GM20431 (cell line): ENCODE measurements at regions not wholly inside any gene's neighbourhood (a gene's known extent, or its start where the extent isn't known, plus 50 kb on each side); places are given as distances from the start of the nearest gene placed in this dataset.

Experiments
- in situ Hi-C: fragments of 300-500 bp; cut with MseI, MboI; formaldehyde crosslinking; loops from one replicate; pipeline ENCODE4 v1.15.0; 2020; ENCODE audit warnings: low sequenced_read_pairs; ENCODE audit not compliant: unreplicated experiment

GRCh38 chr13:74084375-74084935 lies 49.7 kb downstream of the KLF12 start:
- in situ Hi-C loops = no loop called here

DNA sequence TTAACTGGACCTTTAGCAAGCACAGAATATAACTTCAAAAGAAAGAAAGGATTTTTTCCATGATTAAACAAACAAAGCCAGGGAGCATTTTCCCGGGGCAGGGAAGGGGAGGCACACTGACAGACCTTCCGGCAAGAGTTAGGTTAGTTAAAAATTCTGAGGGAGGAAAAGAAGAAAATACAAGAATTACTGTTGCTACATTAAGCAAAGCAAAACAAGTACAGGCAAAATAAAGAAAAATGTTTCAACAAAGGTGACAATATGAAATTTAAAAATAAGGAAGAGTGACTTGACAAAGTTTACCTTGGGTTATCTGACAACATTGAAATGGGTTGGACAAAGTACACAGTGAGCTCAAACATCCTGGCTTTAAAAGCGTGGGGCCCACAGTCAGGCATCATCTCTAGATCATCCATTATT lies 51.5 kb downstream of the KLF12 start:
- in situ Hi-C loops = no loop called here

- in situ Hi-C loops = no loop called here
These were observed 53.4 kb downstream of the KLF12 start for GRCh38 chr13:74080762-74081161.

- in situ Hi-C loops = no loop called here
These were observed 56.4 kb downstream of the KLF12 start for GRCh38 chr13:74077792-74078191.

- in situ Hi-C loops = no loop called here
These were observed 56.8 kb downstream of the KLF12 start for GRCh38 chr13:74077375-74077774.

- in situ Hi-C loops = no loop called here
These were observed 59.5 kb downstream of the KLF12 start for GRCh38 chr13:74074723-74075122.

DNA sequence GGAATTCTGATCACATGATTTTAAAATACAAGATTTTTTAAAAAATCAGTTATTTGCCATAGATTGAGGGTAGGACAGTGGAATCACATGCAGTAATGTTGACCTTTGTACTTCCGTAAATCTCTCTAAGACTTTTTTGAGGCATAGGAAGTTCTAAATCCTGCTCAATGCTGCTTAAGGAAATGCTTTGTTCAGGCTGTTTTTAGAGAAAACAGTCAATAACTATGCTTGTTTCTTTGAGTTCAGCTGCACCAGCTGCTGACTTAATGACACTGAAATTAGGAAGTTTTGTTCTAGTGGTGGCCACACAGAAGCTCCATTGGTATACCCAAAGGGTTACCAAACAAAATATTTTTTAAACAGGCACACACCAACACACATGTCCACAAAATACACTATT lies 60.9 kb downstream of the KLF12 start:
- in situ Hi-C loops = no loop called here

- in situ Hi-C loops = no loop called here
These were observed 63.7 kb downstream of the KLF12 start for GRCh38 chr13:74070513-74070912.

DNA sequence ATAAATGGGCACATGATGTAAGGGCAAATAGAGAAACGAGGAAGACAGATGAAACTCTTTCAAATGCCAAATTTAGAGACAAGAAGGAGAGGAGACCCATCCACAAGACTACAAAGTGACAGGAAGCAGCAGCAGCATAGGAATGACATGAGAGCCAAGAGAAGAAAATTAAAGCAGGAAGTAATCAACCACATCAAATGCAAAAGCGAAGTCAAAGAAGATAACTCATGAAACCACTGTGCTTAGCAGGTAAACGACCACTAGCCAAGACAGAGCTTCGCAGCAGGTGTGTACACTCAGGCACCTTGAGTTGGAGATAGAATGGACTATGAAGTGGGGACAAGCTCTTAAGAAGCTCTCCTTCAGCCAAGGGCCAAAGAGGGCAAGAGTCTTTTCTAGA lies 64.1 kb downstream of the KLF12 start:
- in situ Hi-C loops = no loop called here

GRCh38 chr13:74068471-74068870 lies 65.7 kb downstream of the KLF12 start:
- in situ Hi-C loops = no loop called here

DNA sequence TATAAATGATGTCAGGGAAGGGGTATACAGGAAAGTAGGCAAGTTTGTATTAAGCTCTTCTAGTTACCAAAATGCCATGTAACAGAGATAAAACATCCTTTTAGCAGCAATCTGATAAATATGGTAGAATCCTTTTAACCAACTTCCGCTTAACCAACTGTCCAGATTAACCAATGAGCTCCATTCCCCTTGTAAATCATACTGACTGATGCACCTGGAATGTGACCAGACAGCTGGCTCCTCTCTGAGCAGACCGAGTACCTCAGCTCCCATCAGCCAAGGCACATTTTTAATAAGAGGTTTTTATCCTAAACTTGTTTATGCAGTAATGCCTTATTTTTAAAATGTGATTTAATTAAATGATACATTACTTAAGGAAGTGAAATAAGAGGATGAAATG lies 66.4 kb downstream of the KLF12 start:
- in situ Hi-C loops = no loop called here

GRCh38 chr13:74066937-74067336 lies 67.3 kb downstream of the KLF12 start:
- in situ Hi-C loops = no loop called here

- in situ Hi-C loops = no loop called here
These were observed 69.3 kb downstream of the KLF12 start for GRCh38 chr13:74064805-74065312.

GRCh38 chr13:74063533-74064100 lies 70.6 kb downstream of the KLF12 start:
- in situ Hi-C loops = no loop called here

- in situ Hi-C loops = no loop called here
These were observed 71.3 kb downstream of the KLF12 start for GRCh38 chr13:74062933-74063332.

DNA sequence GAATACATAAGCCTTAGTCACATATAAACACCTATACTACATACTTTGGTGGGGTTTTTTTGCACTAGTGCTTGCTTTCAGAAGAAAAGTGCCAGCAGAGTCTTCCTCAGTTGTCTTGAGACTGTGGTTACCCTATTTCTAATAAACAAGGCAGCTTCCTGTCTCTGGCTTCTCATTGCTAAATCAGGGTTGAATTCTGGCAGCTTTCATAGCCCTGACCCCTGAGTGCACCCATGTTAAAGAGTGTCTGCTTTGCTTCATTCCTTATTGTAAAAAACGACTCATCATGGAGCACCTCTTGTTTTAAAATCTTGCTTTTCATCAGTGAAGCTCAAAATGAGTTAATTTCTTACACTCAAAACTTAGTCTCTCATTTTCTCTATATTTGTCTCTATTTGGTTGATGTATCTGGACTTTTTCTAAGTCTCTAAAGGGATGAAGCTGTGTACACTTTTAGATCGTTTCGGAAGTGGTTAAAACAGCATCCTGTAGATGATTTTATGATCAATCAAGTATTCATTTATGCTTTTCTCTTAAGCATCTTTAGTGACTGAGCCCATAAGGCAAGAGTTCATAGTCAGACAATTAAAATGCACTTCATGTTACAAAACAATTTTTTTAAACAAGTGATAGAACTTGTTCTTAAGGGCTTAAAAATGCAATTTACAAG lies 72.1 kb downstream of the KLF12 start:
- in situ Hi-C loops = no loop called here

- in situ Hi-C loops = no loop called here
These were observed 77.2 kb downstream of the KLF12 start for GRCh38 chr13:74056801-74057542.

- in situ Hi-C loops = no loop called here
These were observed 81.7 kb downstream of the KLF12 start for GRCh38 chr13:74052402-74052928.

- in situ Hi-C loops = no loop called here
These were observed 85.4 kb downstream of the KLF12 start for GRCh38 chr13:74048756-74049155.

DNA sequence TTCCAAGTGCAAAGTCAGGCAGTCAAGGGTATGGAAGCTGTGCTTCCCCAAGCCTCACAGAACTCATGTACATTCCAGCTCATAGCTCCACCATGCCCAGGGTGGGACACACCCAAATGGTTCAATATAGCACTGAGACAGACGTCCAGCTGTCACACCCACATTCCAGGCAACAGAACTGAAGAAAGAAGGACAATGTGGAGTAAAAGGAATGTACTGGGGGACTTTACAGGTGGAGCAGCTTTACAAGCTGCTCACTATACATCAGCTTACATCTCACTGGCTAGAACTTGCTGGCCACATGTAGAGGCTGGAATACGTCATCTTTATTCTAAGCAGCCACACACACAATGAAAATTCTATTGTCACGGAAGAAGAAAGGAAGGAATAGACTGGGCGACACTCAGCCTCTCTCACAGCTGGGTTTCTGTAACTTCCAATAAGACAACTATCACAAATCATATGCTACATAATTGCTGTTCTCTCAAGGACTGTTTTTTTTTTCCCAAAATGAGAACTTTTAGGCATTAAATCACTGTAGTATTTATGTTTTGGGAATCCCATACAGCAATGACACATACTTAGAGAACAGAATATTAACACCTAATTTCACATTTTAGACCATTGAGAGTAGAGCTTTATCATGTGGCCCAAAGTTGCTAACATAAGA lies 86.1 kb downstream of the KLF12 start:
- in situ Hi-C loops = no loop called here
